Activated CD4-positive, alpha-beta memory T cell treated with anti-CD3 and anti-CD28 coated beads for 36 hours (primary cell): ENCODE measurements at regions not wholly inside any gene's neighbourhood (a gene's known extent, or its start where the extent isn't known, plus 50 kb on each side); places are given as distances from the start of the nearest gene placed in this dataset.

Source experiments
- CTCF ChIA-PET: fragments of 350-600 bp; sonication (Branson Sonifier 250); formaldehyde crosslinking; loops from one replicate; lab custom pipeline; 2021; ENCODE audit warnings: antibody characterized with exemption, inconsistent platforms; lab: Charles Lee
- POLR2A ChIA-PET: fragments of 350-600 bp; sonication (Branson Sonifier 250); formaldehyde crosslinking; loops from one replicate; lab custom pipeline; 2021; ENCODE audit warnings: antibody characterized with exemption; lab: Charles Lee
- DNase-seq: peaks from one replicate; pipeline ENCODE4 v3.0.0-alpha.2; 2020
- H3K27ac Mint-ChIP-seq: one replicate; pipeline ENCODE4 v1.8.0; 2021; ENCODE audit warnings: mixed read lengths
- H3K27me3 Mint-ChIP-seq: one replicate; pipeline ENCODE4 v1.8.0; 2021; ENCODE audit warnings: mixed read lengths
- H3K36me3 Mint-ChIP-seq: one replicate; pipeline ENCODE4 v1.8.0; 2021; ENCODE audit warnings: mixed read lengths
- H3K4me1 Mint-ChIP-seq: one replicate; pipeline ENCODE4 v1.8.0; 2021; ENCODE audit warnings: low read depth, mixed read lengths
- H3K4me3 Mint-ChIP-seq: one replicate; pipeline ENCODE4 v1.8.0; 2021; ENCODE audit warnings: mild to moderate bottlenecking, mixed read lengths
- H3K9me3 Mint-ChIP-seq: one replicate; pipeline ENCODE4 v1.8.0; 2021; ENCODE audit warnings: mixed read lengths
- intact Hi-C: fragments of 100-400 bp; cut with micrococcal nuclease; formaldehyde crosslinking; loops from one replicate; pipeline ENCODE4 v1.15.1; 2023

- no peaks in the 10 kb centered on the region for H3K27me3 Mint-ChIP-seq
- H3K27ac Mint-ChIP-seq: peak overlapping the region; percentile 34
- H3K4me1 Mint-ChIP-seq: peaks cover 56% of the 10 kb centered on the region
- no peaks in the 10 kb centered on the region for H3K9me3 Mint-ChIP-seq
- H3K36me3 Mint-ChIP-seq: no peaks in the 10 kb centered on the region
- CTCF ChIA-PET: no interaction called here
- intact Hi-C loops: no loop called here
- no peak overlapping the region for H3K4me3 Mint-ChIP-seq
- POLR2A ChIA-PET: no interaction called here
- peak; percentile 7 for DNase-seq
These were observed 194.0 kb downstream of the TOMM20 start for GRCh38 chr1:234934611-234935033.

GRCh38 chr1:234933475-234933874 is 195.2 kb downstream of the TOMM20 start:
- no peaks in the 10 kb centered on the region for H3K36me3 Mint-ChIP-seq
- no peaks in the 10 kb centered on the region for H3K27me3 Mint-ChIP-seq
- peak overlapping the region; percentile 86 for H3K27ac Mint-ChIP-seq
- intact Hi-C loops: loop anchor here (1.0 kb wide), 3 partner anchors 29 to 78 kb away; no protein-coding TSS in a partner anchor
- peak; percentile 63 for DNase-seq
- H3K4me3 Mint-ChIP-seq: no peak overlapping the region
- no peaks in the 10 kb centered on the region for H3K9me3 Mint-ChIP-seq
- CTCF ChIA-PET: interaction anchor here (1.5 kb wide), 1 partner anchor 90 kb away, joined by 7 read pairs; no protein-coding TSS in a partner anchor
- POLR2A ChIA-PET: interaction anchor here (0.9 to 2.0 kb wide), 4 partner anchors 8 to 322 kb away, joined by 3 to 5 read pairs (median 3); no protein-coding TSS in a partner anchor
- H3K4me1 Mint-ChIP-seq: peaks cover 66% of the 10 kb centered on the region

- H3K27ac Mint-ChIP-seq: peak overlapping the region; percentile 86
- ChIA-PET POLR2A (interaction anchor here (0.9 to 2.0 kb wide), 4 partner anchors 9 to 321 kb away, joined by 3 to 5 read pairs (median 3); no protein-coding TSS in a partner anchor), CTCF (interaction anchor here (1.5 kb wide), 1 partner anchor 89 kb away, joined by 7 read pairs; no protein-coding TSS in a partner anchor)
- no peaks in the 10 kb centered on the region for H3K36me3 Mint-ChIP-seq
- DNase-seq: peak; percentile 11
- no peaks in the 10 kb centered on the region for H3K9me3 Mint-ChIP-seq
- intact Hi-C loops: loop anchor here (1.0 kb wide), 3 partner anchors 30 to 79 kb away; no protein-coding TSS in a partner anchor
- no peaks in the 10 kb centered on the region for H3K27me3 Mint-ChIP-seq
- H3K4me1 Mint-ChIP-seq: peaks cover 67% of the 10 kb centered on the region
- no peak overlapping the region for H3K4me3 Mint-ChIP-seq
These were observed 195.9 kb downstream of the TOMM20 start for GRCh38 chr1:234932511-234933430.

GRCh38 chr1:234932106-234932505 is 196.5 kb downstream of the TOMM20 start:
- Mint-ChIP-seq H3K9me3 (no peaks in the 10 kb centered on the region), H3K27ac (no peak overlapping the region), H3K4me3 (no peak overlapping the region), H3K36me3 (no peaks in the 10 kb centered on the region), H3K27me3 (no peaks in the 10 kb centered on the region), H3K4me1 (peaks cover 68% of the 10 kb centered on the region)
- ChIA-PET POLR2A (no interaction called here), CTCF (no interaction called here)
- intact Hi-C loops: no loop called here
- peak; percentile 4 for DNase-seq

GRCh38 chr1:234931404-234931973 is 197.1 kb downstream of the TOMM20 start:
- Mint-ChIP-seq H3K36me3 (no peaks in the 10 kb centered on the region), H3K27me3 (no peaks in the 10 kb centered on the region), H3K4me3 (no peak overlapping the region), H3K27ac (no peak overlapping the region), H3K9me3 (no peaks in the 10 kb centered on the region), H3K4me1 (peaks cover 68% of the 10 kb centered on the region)
- intact Hi-C loops: no loop called here
- POLR2A ChIA-PET: no interaction called here
- peak; percentile 4 for DNase-seq
- CTCF ChIA-PET: no interaction called here

- H3K4me1 Mint-ChIP-seq: peaks cover 73% of the 10 kb centered on the region
- CTCF ChIA-PET: interaction anchor here (0.6 kb wide), 1 partner anchor 341 kb away, joined by 3 read pairs; no protein-coding TSS in a partner anchor
- H3K36me3 Mint-ChIP-seq: peaks cover 2% of the 10 kb centered on the region
- H3K27me3 Mint-ChIP-seq: no peaks in the 10 kb centered on the region
- intact Hi-C loops: loop anchor here (5.0 kb wide), 1 partner anchor 157 kb away; no protein-coding TSS in a partner anchor
- no peak overlapping the region for H3K27ac Mint-ChIP-seq
- POLR2A ChIA-PET: no interaction called here
- peak; percentile 7 for DNase-seq
- no peak overlapping the region for H3K4me3 Mint-ChIP-seq
- H3K9me3 Mint-ChIP-seq: no peaks in the 10 kb centered on the region
These were observed 199.3 kb downstream of the TOMM20 start for GRCh38 chr1:234929369-234929768.

- peak; percentile 7 for DNase-seq
- Mint-ChIP-seq H3K36me3 (peaks cover 2% of the 10 kb centered on the region), H3K4me1 (peaks cover 69% of the 10 kb centered on the region), H3K27ac (no peak overlapping the region), H3K4me3 (no peak overlapping the region), H3K27me3 (no peaks in the 10 kb centered on the region), H3K9me3 (no peaks in the 10 kb centered on the region)
- ChIA-PET CTCF (no interaction called here), POLR2A (interaction anchor here (0.6 to 1.4 kb wide), 4 partner anchors 49 to 83 kb away, joined by 3 to 4 read pairs (median 4); no protein-coding TSS in a partner anchor)
- intact Hi-C loops: loop anchor here (5.0 kb wide), 1 partner anchor 156 kb away; no protein-coding TSS in a partner anchor
These were observed 200.0 kb downstream of the TOMM20 start for GRCh38 chr1:234928642-234929041.

- H3K4me1 Mint-ChIP-seq: peaks cover 64% of the 10 kb centered on the region
- peak; percentile 59 for DNase-seq
- no peaks in the 10 kb centered on the region for H3K9me3 Mint-ChIP-seq
- CTCF ChIA-PET: no interaction called here
- intact Hi-C loops: loop anchor here (1.0 to 5.0 kb wide), 6 partner anchors 35 to 427 kb away; partner anchors contain the start of gene IRF2BP2
- H3K4me3 Mint-ChIP-seq: peak overlapping the region; percentile 66
- POLR2A ChIA-PET: interaction anchor here (0.6 to 1.4 kb wide), 4 partner anchors 49 to 84 kb away, joined by 3 to 4 read pairs (median 4); no protein-coding TSS in a partner anchor
- H3K36me3 Mint-ChIP-seq: peaks cover 2% of the 10 kb centered on the region
- H3K27ac Mint-ChIP-seq: peak overlapping the region; percentile 98
- no peaks in the 10 kb centered on the region for H3K27me3 Mint-ChIP-seq
These were observed 200.5 kb downstream of the TOMM20 start for GRCh38 chr1:234927971-234928640.

- CTCF ChIA-PET: interaction anchor here (0.8 to 1.5 kb wide), 4 partner anchors 35 to 156 kb away, joined by 4 to 6 read pairs (median 4); no protein-coding TSS in a partner anchor
- Mint-ChIP-seq H3K4me1 (peaks cover 57% of the 10 kb centered on the region), H3K27ac (peak overlapping the region; percentile 98), H3K27me3 (no peaks in the 10 kb centered on the region), H3K9me3 (no peaks in the 10 kb centered on the region), H3K4me3 (peak overlapping the region; percentile 66), H3K36me3 (peaks cover 2% of the 10 kb centered on the region)
- DNase-seq: no peak
- POLR2A ChIA-PET: interaction anchor here (0.6 to 2.4 kb wide), 21 partner anchors 9 to 328 kb away, joined by 3 to 18 read pairs (median 4); partner anchors contain the start of gene IRF2BP2
- intact Hi-C loops: loop anchor here (1.0 to 5.0 kb wide), 6 partner anchors 36 to 427 kb away; partner anchors contain the start of gene IRF2BP2
These were observed 201.2 kb downstream of the TOMM20 start for GRCh38 chr1:234927312-234927970.

GRCh38 chr1:234926559-234927311 is 201.9 kb downstream of the TOMM20 start:
- peaks cover 54% of the 10 kb centered on the region for H3K4me1 Mint-ChIP-seq
- DNase-seq: peak; percentile 73
- H3K4me3 Mint-ChIP-seq: peak overlapping the region; percentile 66
- POLR2A ChIA-PET: interaction anchor here (0.6 to 2.4 kb wide), 25 partner anchors 10 to 327 kb away, joined by 3 to 18 read pairs (median 4); partner anchors contain the start of gene IRF2BP2
- H3K36me3 Mint-ChIP-seq: peaks cover 2% of the 10 kb centered on the region
- intact Hi-C loops: loop anchor here (1.0 to 5.0 kb wide), 11 partner anchors 10 to 426 kb away; partner anchors contain the start of gene IRF2BP2
- H3K27ac Mint-ChIP-seq: peak overlapping the region; percentile 98
- H3K27me3 Mint-ChIP-seq: no peaks in the 10 kb centered on the region
- H3K9me3 Mint-ChIP-seq: no peaks in the 10 kb centered on the region
- CTCF ChIA-PET: interaction anchor here (0.8 to 1.5 kb wide), 6 partner anchors 36 to 203 kb away, joined by 3 to 6 read pairs (median 4); no protein-coding TSS in a partner anchor
